ENCODE measurements at regions not wholly inside any gene's neighbourhood (a gene's known extent, or its start where the extent isn't known, plus 50 kb on each side); places are given as distances from the start of the nearest gene placed in this dataset.

DNA sequence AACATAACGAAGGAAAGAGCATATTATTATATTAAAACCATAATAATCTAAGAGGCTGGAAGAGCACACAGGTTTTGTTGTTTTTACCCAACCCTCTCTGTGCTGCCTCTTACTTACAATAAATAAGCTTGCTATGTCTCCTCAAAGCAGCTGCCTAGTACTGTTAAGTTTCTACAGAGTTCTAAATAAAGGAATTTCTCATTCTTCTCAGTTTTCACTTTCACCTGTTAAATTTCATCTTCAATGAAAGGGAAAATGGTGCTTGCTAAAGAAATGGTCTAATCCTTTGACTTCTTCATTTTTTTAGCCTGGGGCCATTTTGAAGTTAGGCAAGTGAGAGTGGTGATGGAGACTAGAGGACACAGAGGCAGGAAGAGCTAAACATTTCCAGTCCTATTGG, 396.1 kb downstream of the MAN2A1 start:
- Histone ChIP-seq H3K27ac (no peak overlapping the region), H3K9me3 (no peaks in the 10 kb centered on the region), H3K36me3 (no peaks in the 10 kb centered on the region), H3K4me1 (no peaks in the 10 kb centered on the region), H3K4me3 (replicated peaks in 1 of 3) (no peak overlapping the region), H3K27me3 (no peaks in the 10 kb centered on the region)
- no peak for TF ChIP-seq POLR2A (IDR thresholded peaks at IDR 0.05)
- no peak for TF ChIP-seq CTCF (IDR thresholded peaks at IDR 0.05)
- intact Hi-C loops (cut with DNase I) = no loop called here
- no peak for DNase-seq
- 96 to 98% methylated on average over 1 of the region's 1 CpG for WGBS, 2 donors

DNA sequence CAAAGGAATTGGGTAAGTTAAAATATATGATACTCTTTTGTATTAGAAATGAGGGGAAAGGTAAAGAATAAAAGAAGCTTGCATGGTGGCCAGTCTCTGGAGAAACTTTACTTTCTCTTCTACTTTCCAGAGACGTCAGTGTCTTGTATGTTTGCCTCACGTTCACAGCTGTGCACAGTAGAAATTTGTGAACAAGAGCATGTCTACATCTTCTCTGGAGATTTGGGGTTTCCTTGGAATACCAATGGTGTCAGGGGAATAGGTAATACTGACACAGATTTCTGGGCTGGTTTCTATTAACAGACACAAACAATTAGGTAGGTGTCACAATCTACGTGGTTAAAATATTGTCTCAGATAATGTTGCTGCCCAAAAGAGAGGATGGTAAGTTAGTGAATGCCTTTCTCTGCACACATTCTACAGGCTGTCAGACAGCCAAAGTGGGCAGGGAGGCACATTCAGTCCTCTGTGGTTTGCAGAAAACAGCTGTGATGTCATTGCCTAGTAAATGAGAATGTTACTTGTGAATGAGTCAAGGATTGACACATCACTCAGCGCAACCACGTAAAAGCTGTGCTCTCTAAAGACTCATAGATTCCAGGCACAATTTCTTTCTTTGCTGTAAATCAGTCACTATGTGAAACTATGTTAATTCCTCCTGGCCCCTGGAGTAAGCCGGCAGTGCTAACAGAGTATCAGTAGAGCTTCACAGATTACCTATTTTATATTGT, 397.1 kb downstream of the MAN2A1 start:
- 72 to 81% methylated on average over 6 of the region's 6 CpGs for WGBS, 2 donors
- Histone ChIP-seq H3K36me3 (no peaks in the 10 kb centered on the region), H3K27me3 (no peaks in the 10 kb centered on the region), H3K4me1 (no peaks in the 10 kb centered on the region), H3K9me3 (no peaks in the 10 kb centered on the region), H3K4me3 (replicated peaks in 1 of 3) (no peak overlapping the region), H3K27ac (no peak overlapping the region)
- no peak for TF ChIP-seq CTCF (IDR thresholded peaks at IDR 0.05)
- no peak for TF ChIP-seq POLR2A (IDR thresholded peaks at IDR 0.05)
- no peak for DNase-seq
- intact Hi-C loops (cut with DNase I) = no loop called here

GRCh38 chr5:110087829-110088228, 398.1 kb downstream of the MAN2A1 start:
- H3K9me3 ChIP-seq = no peaks in the 10 kb centered on the region
- no peak for DNase-seq
- H3K4me3 ChIP-seq (replicated peaks in 1 of 3) = no peak overlapping the region
- H3K4me1 ChIP-seq = no peaks in the 10 kb centered on the region
- no peak overlapping the region for H3K27ac ChIP-seq
- no peaks in the 10 kb centered on the region for H3K36me3 ChIP-seq
- no peaks in the 10 kb centered on the region for H3K27me3 ChIP-seq
- WGBS, 2 donors = 38 to 45% methylated on average over 7 of the region's 7 CpGs
- intact Hi-C loops (cut with DNase I) = no loop called here
- TF ChIP-seq POLR2A (IDR thresholded peaks at IDR 0.05) = no peak
- TF ChIP-seq CTCF (IDR thresholded peaks at IDR 0.05) = no peak

DNA sequence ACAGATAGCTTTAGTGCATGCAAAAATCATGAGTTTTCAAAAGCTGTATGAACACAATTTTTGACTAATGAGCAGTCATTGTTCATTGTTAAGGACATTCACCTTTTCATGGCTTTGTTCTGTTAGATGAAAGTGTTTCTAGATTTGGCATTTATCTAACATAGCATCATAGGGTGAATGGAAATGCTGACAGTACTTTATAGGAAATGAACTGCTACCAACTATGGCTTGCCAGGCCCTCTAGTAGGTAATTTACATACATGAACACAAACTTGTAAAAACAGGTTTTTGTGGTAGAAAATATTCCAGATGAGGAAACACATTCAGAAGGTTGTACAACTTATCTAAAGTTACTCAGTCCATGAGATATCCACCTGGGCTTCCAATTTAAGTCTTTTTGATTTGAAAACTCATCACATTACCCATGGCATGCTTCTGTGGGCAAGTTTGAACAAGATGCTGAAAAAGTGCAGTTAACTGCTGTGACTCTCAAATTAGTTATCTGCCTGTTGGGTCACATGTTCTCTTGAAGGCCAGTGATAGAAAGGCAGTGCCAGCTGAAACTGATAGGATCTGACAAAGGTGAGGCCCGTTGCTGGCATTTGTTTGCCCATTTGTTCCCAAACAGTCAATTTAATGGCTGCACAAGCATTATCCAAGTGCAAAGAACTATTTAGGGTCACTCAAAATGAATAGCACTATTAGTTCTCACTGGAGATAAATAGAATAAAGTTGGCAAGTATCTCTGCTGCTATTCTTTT, 399.1 kb downstream of the MAN2A1 start:
- Histone ChIP-seq H3K36me3 (no peaks in the 10 kb centered on the region), H3K4me1 (no peaks in the 10 kb centered on the region), H3K27ac (no peak overlapping the region), H3K27me3 (no peaks in the 10 kb centered on the region), H3K4me3 (replicated peaks in 1 of 3) (no peak overlapping the region), H3K9me3 (no peaks in the 10 kb centered on the region)
- 69 to 75% methylated on average over 1 of the region's 1 CpG for WGBS, 2 donors
- no peak for DNase-seq
- intact Hi-C loops (cut with DNase I) = no loop called here
- TF ChIP-seq POLR2A (IDR thresholded peaks at IDR 0.05) (no peak), CTCF (IDR thresholded peaks at IDR 0.05) (no peak)
